ENCODE measurements at regions not wholly inside any gene's neighbourhood (a gene's known extent, or its start where the extent isn't known, plus 50 kb on each side); places are given as distances from the start of the nearest gene placed in this dataset.

DNA sequence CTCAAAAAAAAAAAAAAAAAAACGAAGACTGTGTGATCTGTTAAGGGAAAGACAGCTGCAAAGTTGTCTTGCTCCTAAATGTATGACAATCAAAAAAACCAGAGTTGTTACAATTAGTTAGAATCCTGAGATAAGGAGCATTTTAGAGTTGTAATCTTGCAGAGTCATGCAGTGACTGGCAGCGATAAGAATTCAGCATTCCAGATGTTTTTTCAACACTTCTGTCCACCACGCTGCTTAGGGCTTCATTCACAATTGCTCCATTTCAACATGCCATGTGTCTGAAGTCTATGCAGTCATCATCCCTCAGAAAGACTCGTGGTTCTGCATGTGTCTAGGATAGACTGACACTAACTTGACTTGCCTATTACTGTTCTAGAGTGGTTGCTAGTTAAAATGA, 102.4 kb upstream of the BACE2 start:
- Histone ChIP-seq H4K20me1 (ENCODE audit: control insufficient read depth, insufficient read depth, insufficient read length) (no peaks in the 10 kb centered on the region), H4K8ac (replicated peaks; ENCODE audit: insufficient read length, low read depth, low read length) (no peak overlapping the region), H3K23me2 (ENCODE audit: insufficient read length, low read depth, low read length, poor library complexity, severe bottlenecking) (no peaks in the 10 kb centered on the region), H2BK120ac (ENCODE audit: low read depth, low read length, poor library complexity, severe bottlenecking) (no peak overlapping the region), H3K23ac (ENCODE audit: insufficient read length, low read depth, low read length) (no peak overlapping the region), H3K4ac (ENCODE audit: low read depth, low read length) (no peak overlapping the region), H4K91ac (ENCODE audit: insufficient read length, low read depth, low read length) (no peak overlapping the region), H3K14ac (ENCODE audit: insufficient read depth, low read length) (no peak overlapping the region), H4K5ac (ENCODE audit: insufficient read length, low read depth, low read length) (no peak overlapping the region), H3T11ph (ENCODE audit: low read length) (no peak overlapping the region), H2BK12ac (ENCODE audit: insufficient read length, low read depth, low read length) (no peak overlapping the region), H3K79me1 (ENCODE audit: insufficient read depth, low read depth, low read length, poor library complexity, severe bottlenecking) (no peaks in the 10 kb centered on the region), H3K27ac (ENCODE audit: insufficient read length, low read depth, low read length) (no peak overlapping the region), H3K9ac (ENCODE audit: extremely low read depth, insufficient read length, low read length) (no peak overlapping the region), H3K79me2 (ENCODE audit: insufficient read depth, low read length) (no peaks in the 10 kb centered on the region), H3K56ac (ENCODE audit: insufficient read length, low read depth, low read length) (no peak overlapping the region), H3K4me2 (ENCODE audit: insufficient read depth, insufficient read length, low read length) (no peak overlapping the region), H2BK20ac (ENCODE audit: low read depth, low read length, poor library complexity, severe bottlenecking) (no peak overlapping the region), H2BK5ac (ENCODE audit: insufficient read length, low read length) (no peak overlapping the region), H2AK5ac (ENCODE audit: insufficient read length, low read length) (no peak overlapping the region), H3K4me1 (ENCODE audit: insufficient read depth, low read length) (no peaks in the 10 kb centered on the region; the same call in 1 of the 2 replicates), H3K27me3 (ENCODE audit: insufficient read depth, low read length) (no peaks in the 10 kb centered on the region), H3K9me3 (ENCODE audit: control insufficient read depth, low read depth, low read length) (no peaks in the 10 kb centered on the region), H2AFZ (ENCODE audit: low read length) (no peak overlapping the region), H3K18ac (ENCODE audit: insufficient read length, low read depth, low read length) (no peak overlapping the region), H2BK15ac (ENCODE audit: low read depth, low read length) (no peak overlapping the region)
- no peak overlapping the region for H3K4me3 Mint-ChIP-seq
- DNase-seq = no peak
- peaks cover 0 to 4% (median 0%) of the 10 kb centered on the region in 3 experiments; a peak in 2 of 7 replicates for H3K36me3 Mint-ChIP-seq (ENCODE audit: insufficient read depth in 1 of 3, low read depth in 3 of 3)
- H3K27me3 Mint-ChIP-seq (ENCODE audit: low read depth) = peaks cover 12% of the 10 kb centered on the region
- H3K4me1 Mint-ChIP-seq = peaks cover 24 to 25% of the 10 kb centered on the region in 2 experiments
- H3K27ac Mint-ChIP-seq = no peak overlapping the region
- no CpG with 5 or more reads among the region's 4 CpGs for WGBS (ENCODE audit: extremely low coverage, insufficient read length, low lambda C conversion rate)
- TF ChIP-seq, protein P1, sequence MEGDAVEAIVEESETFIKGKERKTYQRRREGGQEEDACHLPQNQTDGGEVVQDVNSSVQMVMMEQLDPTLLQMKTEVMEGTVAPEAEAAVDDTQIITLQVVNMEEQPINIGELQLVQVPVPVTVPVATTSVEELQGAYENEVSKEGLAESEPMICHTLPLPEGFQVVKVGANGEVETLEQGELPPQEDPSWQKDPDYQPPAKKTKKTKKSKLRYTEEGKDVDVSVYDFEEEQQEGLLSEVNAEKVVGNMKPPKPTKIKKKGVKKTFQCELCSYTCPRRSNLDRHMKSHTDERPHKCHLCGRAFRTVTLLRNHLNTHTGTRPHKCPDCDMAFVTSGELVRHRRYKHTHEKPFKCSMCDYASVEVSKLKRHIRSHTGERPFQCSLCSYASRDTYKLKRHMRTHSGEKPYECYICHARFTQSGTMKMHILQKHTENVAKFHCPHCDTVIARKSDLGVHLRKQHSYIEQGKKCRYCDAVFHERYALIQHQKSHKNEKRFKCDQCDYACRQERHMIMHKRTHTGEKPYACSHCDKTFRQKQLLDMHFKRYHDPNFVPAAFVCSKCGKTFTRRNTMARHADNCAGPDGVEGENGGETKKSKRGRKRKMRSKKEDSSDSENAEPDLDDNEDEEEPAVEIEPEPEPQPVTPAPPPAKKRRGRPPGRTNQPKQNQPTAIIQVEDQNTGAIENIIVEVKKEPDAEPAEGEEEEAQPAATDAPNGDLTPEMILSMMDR (conservative IDR thresholded peaks at IDR 0.05) = no peak
- H3K9me3 Mint-ChIP-seq = peaks cover 3% of the 10 kb centered on the region in 2 experiments; a peak in 2 of 5 replicates

Measured in H9 (cell line).